IPS-20b (cell line): ENCODE measurements at regions not wholly inside any gene's neighbourhood (a gene's known extent, or its start where the extent isn't known, plus 50 kb on each side); places are given as distances from the start of the nearest gene placed in this dataset.
"Not testable (repeated sequence)": the region's sequence is repeated elsewhere in the genome, so short reads cannot be mapped to it uniquely, and the experiment has no call there.

Source experiments
- H3K27ac ChIP-seq: one replicate; pipeline ENCODE4 v1.5.1; 2013; ENCODE audit warnings: low read length
- H3K27me3 ChIP-seq: 2 replicates; pipeline ENCODE4 v1.6.1; 2013; ENCODE audit warnings: mild to moderate bottlenecking, low read length, inconsistent platforms; ENCODE audit not compliant: insufficient read depth
- H3K36me3 ChIP-seq: 2 replicates; pipeline ENCODE4 v1.6.1; 2013; ENCODE audit warnings: low read depth, mild to moderate bottlenecking, inconsistent platforms, low read length, moderate library complexity; ENCODE audit not compliant: insufficient read depth
- H3K4me1 ChIP-seq: 2 replicates; pipeline ENCODE4 v1.6.1; 2013; ENCODE audit warnings: mild to moderate bottlenecking, control low read depth, inconsistent platforms, low read length, moderate library complexity; ENCODE audit not compliant: insufficient read depth
- H3K4me3 ChIP-seq: 2 replicates; pipeline ENCODE4 v1.5.1; 2013; ENCODE audit warnings: mild to moderate bottlenecking, low read length, inconsistent platforms
- H3K9ac ChIP-seq: 2 replicates; pipeline ENCODE4 v1.6.1; 2013; ENCODE audit warnings: low read depth, mild to moderate bottlenecking, inconsistent platforms, low read length, moderate library complexity
- H3K9me3 ChIP-seq: 2 replicates; pipeline ENCODE4 v1.6.1; 2013; ENCODE audit warnings: mild to moderate bottlenecking, low read depth, low read length, inconsistent platforms; ENCODE audit not compliant: insufficient read depth

GRCh38 chr2:84173041-84173440, 286.0 kb downstream of the SUCLG1 start:
- Histone ChIP-seq H3K9me3 (no peaks in the 10 kb centered on the region), H3K9ac (no peak overlapping the region), H3K4me3 (no peak overlapping the region), H3K27me3 (no peaks in the 10 kb centered on the region), H3K27ac (no peak overlapping the region), H3K4me1 (no peaks in the 10 kb centered on the region), H3K36me3 (no peaks in the 10 kb centered on the region)

GRCh38 chr2:84170979-84171378, 288.1 kb downstream of the SUCLG1 start:
- no peaks in the 10 kb centered on the region for H3K9me3 ChIP-seq

GRCh38 chr2:84169871-84170270, 289.2 kb downstream of the SUCLG1 start:
- no peaks in the 10 kb centered on the region for H3K9me3 ChIP-seq
- no peaks in the 10 kb centered on the region for H3K4me1 ChIP-seq
- H3K36me3 ChIP-seq: no peaks in the 10 kb centered on the region
- no peak overlapping the region for H3K9ac ChIP-seq
- H3K27ac ChIP-seq: no peak overlapping the region
- no peak overlapping the region for H3K4me3 ChIP-seq
- H3K27me3 ChIP-seq: no peaks in the 10 kb centered on the region

More at GRCh38 chr2:84170979-84171378, 288.1 kb downstream of the SUCLG1 start:
- Histone ChIP-seq H3K4me1 (no peaks in the 10 kb centered on the region), H3K9ac (no peak overlapping the region), H3K27ac (no peak overlapping the region), H3K36me3 (no peaks in the 10 kb centered on the region), H3K4me3 (no peak overlapping the region), H3K27me3 (no peaks in the 10 kb centered on the region)

- not testable (repeated sequence) for H3K9me3 ChIP-seq, H3K36me3 ChIP-seq, H3K4me3 ChIP-seq, H3K4me1 ChIP-seq, H3K27ac ChIP-seq, H3K27me3 ChIP-seq, H3K9ac ChIP-seq
Measured at GRCh38 chr2:84168552-84168951, 290.5 kb downstream of the SUCLG1 start.

GRCh38 chr2:84165256-84165655, 293.8 kb downstream of the SUCLG1 start:
- Histone ChIP-seq H3K9ac (no peak overlapping the region), H3K27ac (no peak overlapping the region), H3K4me1 (no peaks in the 10 kb centered on the region), H3K36me3 (no peaks in the 10 kb centered on the region), H3K9me3 (no peaks in the 10 kb centered on the region), H3K27me3 (no peaks in the 10 kb centered on the region), H3K4me3 (no peak overlapping the region)

GRCh38 chr2:84160453-84160852, 298.6 kb downstream of the SUCLG1 start:
- no peak overlapping the region for H3K27ac ChIP-seq
- no peak overlapping the region for H3K4me3 ChIP-seq
- H3K36me3 ChIP-seq: no peaks in the 10 kb centered on the region
- H3K9ac ChIP-seq: no peak overlapping the region
- no peaks in the 10 kb centered on the region for H3K4me1 ChIP-seq
- no peaks in the 10 kb centered on the region for H3K27me3 ChIP-seq
- no peaks in the 10 kb centered on the region for H3K9me3 ChIP-seq

- H3K9me3 ChIP-seq: no peaks in the 10 kb centered on the region
- H3K27me3 ChIP-seq: no peaks in the 10 kb centered on the region
- no peak overlapping the region for H3K27ac ChIP-seq
- no peak overlapping the region for H3K9ac ChIP-seq
- no peaks in the 10 kb centered on the region for H3K36me3 ChIP-seq
- no peak overlapping the region for H3K4me3 ChIP-seq
- no peaks in the 10 kb centered on the region for H3K4me1 ChIP-seq
Measured at GRCh38 chr2:84158605-84159004, 300.5 kb downstream of the SUCLG1 start.

- no peaks in the 10 kb centered on the region for H3K9me3 ChIP-seq
- H3K4me1 ChIP-seq: no peaks in the 10 kb centered on the region
- no peak overlapping the region for H3K4me3 ChIP-seq
- H3K9ac ChIP-seq: no peak overlapping the region
- H3K27me3 ChIP-seq: no peaks in the 10 kb centered on the region
- H3K36me3 ChIP-seq: no peaks in the 10 kb centered on the region
- no peak overlapping the region for H3K27ac ChIP-seq
Measured at GRCh38 chr2:84152462-84152861, 306.6 kb downstream of the SUCLG1 start.

GRCh38 chr2:84144345-84144744, 314.7 kb downstream of the SUCLG1 start:
- Histone ChIP-seq H3K4me3 (no peak overlapping the region), H3K9me3 (no peaks in the 10 kb centered on the region), H3K9ac (no peak overlapping the region), H3K27ac (no peak overlapping the region), H3K27me3 (no peaks in the 10 kb centered on the region), H3K4me1 (no peaks in the 10 kb centered on the region), H3K36me3 (no peaks in the 10 kb centered on the region)

- H3K36me3 ChIP-seq: no peaks in the 10 kb centered on the region
- H3K27ac ChIP-seq: no peak overlapping the region
- H3K9me3 ChIP-seq: no peaks in the 10 kb centered on the region
- no peaks in the 10 kb centered on the region for H3K4me1 ChIP-seq
- H3K4me3 ChIP-seq: no peak overlapping the region
- H3K9ac ChIP-seq: no peak overlapping the region
- H3K27me3 ChIP-seq: no peaks in the 10 kb centered on the region
Measured at GRCh38 chr2:84137034-84137433, 322.0 kb downstream of the SUCLG1 start.

GRCh38 chr2:84132370-84132769, 326.7 kb downstream of the SUCLG1 start:
- H3K27me3 ChIP-seq: no peaks in the 10 kb centered on the region
- H3K9me3 ChIP-seq: no peaks in the 10 kb centered on the region
- no peak overlapping the region for H3K4me3 ChIP-seq
- H3K27ac ChIP-seq: no peak overlapping the region
- no peaks in the 10 kb centered on the region for H3K4me1 ChIP-seq
- H3K9ac ChIP-seq: no peak overlapping the region
- no peaks in the 10 kb centered on the region for H3K36me3 ChIP-seq

GRCh38 chr2:84131278-84131830, 327.7 kb downstream of the SUCLG1 start:
- H3K27me3 ChIP-seq: no peaks in the 10 kb centered on the region
- H3K27ac ChIP-seq: no peak overlapping the region
- no peaks in the 10 kb centered on the region for H3K4me1 ChIP-seq

GRCh38 chr2:84129018-84129417, 330.1 kb downstream of the SUCLG1 start:
- H3K4me1 ChIP-seq: no peaks in the 10 kb centered on the region
- no peak overlapping the region for H3K4me3 ChIP-seq
- H3K27ac ChIP-seq: no peak overlapping the region
- H3K36me3 ChIP-seq: no peaks in the 10 kb centered on the region
- no peaks in the 10 kb centered on the region for H3K27me3 ChIP-seq
- H3K9ac ChIP-seq: no peak overlapping the region
- H3K9me3 ChIP-seq: no peaks in the 10 kb centered on the region

More at GRCh38 chr2:84131278-84131830, 327.7 kb downstream of the SUCLG1 start:
- Histone ChIP-seq H3K9me3 (no peaks in the 10 kb centered on the region), H3K9ac (no peak overlapping the region), H3K36me3 (no peaks in the 10 kb centered on the region), H3K4me3 (no peak overlapping the region)
